Pancreas (tissue), 10 donors: ENCODE measurements at regions not wholly inside any gene's neighbourhood (a gene's known extent, or its start where the extent isn't known, plus 50 kb on each side); places are given as distances from the start of the nearest gene placed in this dataset.

ENCODE experiments used
- ATAC-seq, 4 donors: fragments of 200-7000 bp; cut with Tn5 transposase; one replicate each; pipeline versions ENCODE4 v1.8.0 to v1.9.1; 2020; ENCODE audit warnings: mild to moderate bottlenecking in 4 of 4, moderate library complexity in 4 of 4
- DNase-seq, 6 donors: peaks; one replicate each; pipeline ENCODE4 v3.0.0-alpha.2; 2020
- FAIRE-seq: peaks from 2 replicates; lab custom pipeline; 2012; peaks lifted over from hg19 to GRCh38; lab: Jason Lieb, UNC
- H3K27ac ChIP-seq, 4 donors: fragments of 200-600 bp; sonication (generic); 1 replicate in 3 of 4; 2 replicates in 1 of 4; pipeline versions ENCODE4 v1.5.0 to v1.8.0; 2020
- H3K27me3 ChIP-seq, 4 donors: fragments of 200-600 bp; one replicate each; pipeline ENCODE4 v1.8.0; 2021
- H3K36me3 ChIP-seq, 3 donors: fragments of 200-600 bp; sonication (generic) in 1 of 3; one replicate each; pipeline versions ENCODE4 v1.5.0 to v1.8.0; 2020 to 2021
- H3K4me1 ChIP-seq, 3 donors: fragments of 200-600 bp; one replicate each; pipeline ENCODE4 v1.8.0; 2021
- H3K4me3 ChIP-seq, 4 donors: fragments of 200-600 bp; sonication (generic) in 2 of 4; one replicate each; pipeline versions ENCODE4 v1.5.0 to v1.8.0; 2020 to 2021
- H3K9me3 ChIP-seq, 4 donors: fragments of 200-600 bp; one replicate each; pipeline ENCODE4 v1.8.0; 2021
- CTCF ChIP-seq, 4 donors: fragments of 200-600 bp; sonication (generic) in 3 of 4; IDR thresholded peaks; one replicate each; pipeline versions ENCODE4 v1.5.0 to v1.8.0; 2021; ENCODE audit warnings: antibody characterized with exemption in 4 of 4
- WGBS, 2 donors: extraction: QIAGEN DNeasy Blood & Tissue Kit; methylation state at CpG; one replicate each; pipeline ENCODE4 v1.1.7; 2013; 5-methylcytosine and 5-hydroxymethylcytosine counted together
- intact Hi-C, 3 donors: fragments of 100-400 bp; cut with DNase I; formaldehyde crosslinking; loops; one replicate each; pipeline versions ENCODE4 v1.11.1 to v1.14.2; 2022
- donor health status: healthy with polysubstance abuse.
- donor health status: DM: no; HTN: no; CAD: no; lungs with moderate emphysema.
- donor health status: DM: no; HTN: no; CAD: no.
- donor health status: control.
- donor health status: control.
- donor health status: Bipolar disorder and iron deficiency.
- donor health status: DM: yes; HTN: yes; CAD: no.
- donor health status: DM: no; HTN: no; CAD: no.
- donor health status: DM: no; HTN: no; CAD: no.
- donor health status: DM: yes; HTN: yes; CAD: no.

GRCh38 chr18:65498605-65499004 lies 252.2 kb upstream of the CDH7 start:
- no peak for TF ChIP-seq CTCF (IDR thresholded peaks at IDR 0.05)
- intact Hi-C loops: no loop called here
- Histone ChIP-seq H3K9me3 (peaks cover 0 to 3% (median 0%) of the 10 kb centered on the region in 4 donors), H3K27me3 (no peaks in the 10 kb centered on the region), H3K4me3 (no peak overlapping the region), H3K36me3 (no peaks in the 10 kb centered on the region), H3K4me1 (no peaks in the 10 kb centered on the region), H3K27ac (no peak overlapping the region)
- no peak for DNase-seq
- FAIRE-seq: no peak
- no peak for ATAC-seq

GRCh38 chr18:65487569-65487968 lies 263.2 kb upstream of the CDH7 start:
- ATAC-seq (no peak), DNase-seq (no peak), FAIRE-seq (no peak)
- Histone ChIP-seq H3K27ac (no peak overlapping the region), H3K36me3 (no peaks in the 10 kb centered on the region), H3K4me3 (no peak overlapping the region), H3K27me3 (no peaks in the 10 kb centered on the region), H3K9me3 (no peaks in the 10 kb centered on the region), H3K4me1 (no peaks in the 10 kb centered on the region)
- 13 to 26% methylated on average over 2 of the region's 2 CpGs for WGBS, 2 donors
- intact Hi-C loops: no loop called here
- TF ChIP-seq CTCF (IDR thresholded peaks at IDR 0.05): no peak

- Histone ChIP-seq H3K9me3 (no peaks in the 10 kb centered on the region), H3K27me3 (no peaks in the 10 kb centered on the region), H3K36me3 (no peaks in the 10 kb centered on the region), H3K4me3 (no peak overlapping the region), H3K27ac (no peak overlapping the region), H3K4me1 (no peaks in the 10 kb centered on the region)
- WGBS, 2 donors: 52 to 57% methylated on average over 3 of the region's 3 CpGs
- no peak for TF ChIP-seq CTCF (IDR thresholded peaks at IDR 0.05)
- no peak for DNase-seq
- intact Hi-C loops: no loop called here
- no peak for FAIRE-seq
- no peak for ATAC-seq
Observed at GRCh38 chr18:65477455-65477854, 273.4 kb upstream of the CDH7 start.

GRCh38 chr18:65468881-65469280 lies 281.9 kb upstream of the CDH7 start:
- H3K4me3 ChIP-seq: no peak overlapping the region

GRCh38 chr18:65464361-65464760 lies 286.5 kb upstream of the CDH7 start:
- intact Hi-C loops: no loop called here
- TF ChIP-seq CTCF (IDR thresholded peaks at IDR 0.05): no peak
- ATAC-seq: no peak

More at GRCh38 chr18:65468881-65469280, 281.9 kb upstream of the CDH7 start:
- 50 to 65% methylated on average over 3 of the region's 3 CpGs for WGBS, 2 donors
- Histone ChIP-seq H3K4me1 (no peaks in the 10 kb centered on the region), H3K36me3 (no peaks in the 10 kb centered on the region), H3K27me3 (no peaks in the 10 kb centered on the region), H3K27ac (no peak overlapping the region), H3K9me3 (no peaks in the 10 kb centered on the region)
- FAIRE-seq: no peak
- no peak for DNase-seq
- ATAC-seq: no peak
- intact Hi-C loops: no loop called here
- no peak for TF ChIP-seq CTCF (IDR thresholded peaks at IDR 0.05)

More at GRCh38 chr18:65464361-65464760, 286.5 kb upstream of the CDH7 start:
- Histone ChIP-seq H3K27me3 (no peaks in the 10 kb centered on the region), H3K4me1 (no peaks in the 10 kb centered on the region), H3K36me3 (no peaks in the 10 kb centered on the region), H3K4me3 (no peak overlapping the region), H3K9me3 (no peaks in the 10 kb centered on the region), H3K27ac (no peak overlapping the region)
- 48 to 61% methylated on average over 1 of the region's 1 CpG for WGBS, 2 donors
- DNase-seq (no peak), FAIRE-seq (no peak)
